ENCODE measurements at regions not wholly inside any gene's neighbourhood (a gene's known extent, or its start where the extent isn't known, plus 50 kb on each side); places are given as distances from the start of the nearest gene placed in this dataset.

DNA sequence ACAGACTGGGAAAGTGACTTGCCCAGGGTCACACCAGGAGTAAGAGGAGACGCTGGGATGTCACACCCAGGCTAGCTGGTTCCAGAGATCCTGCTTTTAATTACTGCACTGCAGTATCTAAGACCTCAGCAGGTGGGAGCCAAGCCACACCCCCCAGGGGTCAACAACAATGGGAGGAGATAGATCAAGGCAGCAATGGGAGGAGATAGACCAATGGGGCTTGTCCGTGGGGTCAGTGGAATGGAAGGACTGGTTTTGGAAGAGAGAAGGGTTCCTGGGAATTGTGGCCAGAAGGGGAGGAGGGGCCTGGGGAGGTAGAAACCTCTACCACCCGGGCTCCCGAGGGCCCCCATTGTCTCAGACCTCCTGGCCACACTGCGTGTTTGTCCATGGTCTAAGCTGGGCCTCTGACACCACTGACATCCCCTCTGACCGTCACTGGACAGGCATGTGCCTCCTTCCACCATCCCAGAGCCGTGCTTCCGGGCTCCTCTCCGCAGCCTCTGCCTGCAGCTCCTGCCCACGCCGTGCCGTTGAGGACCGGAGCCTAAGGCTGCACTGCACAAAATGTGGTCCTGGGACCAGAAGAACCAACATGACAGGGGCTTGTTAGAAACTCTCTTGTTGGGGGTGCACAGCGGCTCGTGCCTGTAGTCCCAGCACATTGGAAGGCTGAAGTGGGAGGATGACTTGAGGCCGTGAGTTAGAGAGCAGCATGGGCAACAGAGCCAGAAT, 69.8 kb upstream of the RPH3AL start:
- Histone ChIP-seq H3K4me1 (replicated peaks in 1 of 2) (no peaks in the 10 kb centered on the region), H3K27me3 (no peaks in the 10 kb centered on the region), H3K4me3 (no peak overlapping the region), H3K9me3 (replicated peaks in 1 of 3) (no peaks in the 10 kb centered on the region), H3K27ac (no peak overlapping the region), H3K36me3 (replicated peaks in 1 of 2) (no peaks in the 10 kb centered on the region)
- 80 to 87% (median 81%) methylated on average over 11 to 16 of the region's 16 CpGs for WGBS, 4 donors
- no peak for DNase-seq
- no peak for TF ChIP-seq POLR2A (IDR thresholded peaks at IDR 0.05)
- TF ChIP-seq, protein P1, sequence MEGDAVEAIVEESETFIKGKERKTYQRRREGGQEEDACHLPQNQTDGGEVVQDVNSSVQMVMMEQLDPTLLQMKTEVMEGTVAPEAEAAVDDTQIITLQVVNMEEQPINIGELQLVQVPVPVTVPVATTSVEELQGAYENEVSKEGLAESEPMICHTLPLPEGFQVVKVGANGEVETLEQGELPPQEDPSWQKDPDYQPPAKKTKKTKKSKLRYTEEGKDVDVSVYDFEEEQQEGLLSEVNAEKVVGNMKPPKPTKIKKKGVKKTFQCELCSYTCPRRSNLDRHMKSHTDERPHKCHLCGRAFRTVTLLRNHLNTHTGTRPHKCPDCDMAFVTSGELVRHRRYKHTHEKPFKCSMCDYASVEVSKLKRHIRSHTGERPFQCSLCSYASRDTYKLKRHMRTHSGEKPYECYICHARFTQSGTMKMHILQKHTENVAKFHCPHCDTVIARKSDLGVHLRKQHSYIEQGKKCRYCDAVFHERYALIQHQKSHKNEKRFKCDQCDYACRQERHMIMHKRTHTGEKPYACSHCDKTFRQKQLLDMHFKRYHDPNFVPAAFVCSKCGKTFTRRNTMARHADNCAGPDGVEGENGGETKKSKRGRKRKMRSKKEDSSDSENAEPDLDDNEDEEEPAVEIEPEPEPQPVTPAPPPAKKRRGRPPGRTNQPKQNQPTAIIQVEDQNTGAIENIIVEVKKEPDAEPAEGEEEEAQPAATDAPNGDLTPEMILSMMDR (IDR thresholded peaks at IDR 0.05): no peak
- intact Hi-C loops (cut with DNase I): no loop called here

DNA sequence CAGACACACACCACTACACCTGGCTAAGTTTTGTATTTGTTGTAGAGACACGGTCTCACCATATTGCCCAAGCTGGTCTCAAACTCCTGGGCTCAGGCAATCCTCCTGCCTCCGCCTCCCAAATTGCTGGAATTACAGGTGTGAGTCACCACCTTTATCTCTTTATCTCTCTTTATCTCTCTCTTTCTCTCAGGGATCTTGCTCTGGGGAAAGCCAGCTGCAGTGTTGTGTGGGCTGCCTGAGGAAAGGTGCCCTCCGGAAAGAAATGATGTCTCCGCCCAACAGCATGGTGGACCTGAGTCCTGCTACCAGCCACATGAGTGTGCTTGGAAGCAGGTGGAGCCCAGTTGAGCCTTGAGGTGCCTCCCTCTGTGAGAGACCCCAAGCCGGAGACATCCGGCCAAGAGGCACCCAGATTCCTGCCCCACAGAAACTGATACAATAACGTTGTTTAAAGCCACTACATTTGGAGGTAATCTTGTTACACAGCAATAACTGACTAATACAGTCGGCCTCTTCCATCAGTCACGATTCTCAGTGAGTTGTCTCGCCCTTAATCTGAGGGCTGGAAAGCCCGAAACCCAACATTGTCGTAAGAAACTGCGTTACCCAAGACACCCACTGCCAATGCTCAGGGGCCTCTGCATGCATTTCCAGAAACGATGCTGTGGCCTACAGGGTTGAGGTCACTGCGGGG, 68.0 kb upstream of the RPH3AL start:
- WGBS, 4 donors: 90 to 95% (median 92%) methylated on average over 8 to 15 of the region's 15 CpGs
- no peaks in the 10 kb centered on the region for H3K36me3 ChIP-seq (replicated peaks in 1 of 2)
- no peak overlapping the region for H3K27ac ChIP-seq
- no peaks in the 10 kb centered on the region for H3K27me3 ChIP-seq
- no peak overlapping the region for H3K4me3 ChIP-seq
- TF ChIP-seq POLR2A (IDR thresholded peaks at IDR 0.05): no peak
- TF ChIP-seq, protein P1 (IDR thresholded peaks at IDR 0.05): no peak
- intact Hi-C loops (cut with DNase I): no loop called here
- H3K4me1 ChIP-seq (replicated peaks in 1 of 2): no peaks in the 10 kb centered on the region
- DNase-seq: no peak
- no peaks in the 10 kb centered on the region for H3K9me3 ChIP-seq (replicated peaks in 1 of 3)

DNA sequence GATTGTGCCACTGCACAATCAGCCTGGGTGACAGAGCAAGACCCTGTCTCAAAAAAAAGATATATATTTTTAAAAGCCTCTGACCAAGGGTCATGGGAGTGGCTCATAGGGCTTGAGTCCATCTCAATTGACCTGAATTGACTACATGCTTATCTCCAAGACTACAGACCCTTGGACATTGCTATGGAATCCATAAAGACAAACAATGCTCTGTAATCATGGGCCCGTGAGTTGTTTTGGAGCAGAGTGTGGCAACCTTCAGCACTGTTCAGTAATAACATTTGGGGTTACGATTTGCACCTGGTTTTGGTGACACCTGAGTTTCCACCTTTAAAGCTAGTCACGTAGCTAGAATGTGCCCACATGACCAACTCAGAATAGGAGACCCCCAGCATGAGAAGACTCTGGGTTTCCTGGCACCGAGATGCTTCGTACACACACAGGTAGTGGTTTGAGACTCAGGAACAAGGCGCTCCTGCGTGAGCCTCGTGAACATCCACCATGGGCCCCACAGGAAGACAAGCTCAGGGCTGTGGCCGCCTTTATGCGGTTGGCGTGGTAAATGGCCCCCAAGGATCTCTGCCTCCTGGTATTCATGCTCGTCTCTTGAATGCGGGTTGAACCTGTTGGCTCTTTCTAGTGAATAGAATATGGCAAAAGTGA, 66.6 kb upstream of the RPH3AL start:
- DNase-seq: no peak
- Histone ChIP-seq H3K9me3 (replicated peaks in 1 of 3) (no peaks in the 10 kb centered on the region), H3K4me3 (no peak overlapping the region), H3K27me3 (no peaks in the 10 kb centered on the region), H3K4me1 (replicated peaks in 1 of 2) (no peaks in the 10 kb centered on the region), H3K27ac (no peak overlapping the region), H3K36me3 (replicated peaks in 1 of 2) (peaks cover 0 to 2% of the 10 kb centered on the region in 2 donors)
- WGBS, 4 donors: 76 to 89% (median 79%) methylated on average over 10 to 13 of the region's 13 CpGs
- intact Hi-C loops (cut with DNase I): no loop called here
- no peak for TF ChIP-seq POLR2A (IDR thresholded peaks at IDR 0.05)
- TF ChIP-seq, protein P1 (IDR thresholded peaks at IDR 0.05): no peak

DNA sequence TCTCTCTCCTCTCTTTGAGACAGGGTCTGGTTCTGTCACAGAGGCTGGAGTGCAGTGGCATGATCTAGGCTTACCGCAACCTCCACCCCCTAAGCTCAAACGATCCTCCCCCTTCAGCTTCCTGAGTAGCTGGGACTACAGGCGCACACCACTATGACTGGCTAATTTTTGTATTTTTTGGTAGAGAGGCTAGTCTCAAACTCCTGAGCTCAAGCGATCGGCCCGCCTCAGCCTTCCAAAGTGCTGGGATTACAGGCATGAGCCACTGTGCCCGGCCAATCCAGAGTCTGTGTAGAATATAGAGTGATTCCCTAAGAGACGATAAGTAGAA, 65.8 kb upstream of the RPH3AL start:
- Histone ChIP-seq H3K36me3 (replicated peaks in 1 of 2) (peaks cover 0 to 7% of the 10 kb centered on the region in 2 donors), H3K27me3 (no peaks in the 10 kb centered on the region), H3K27ac (no peak overlapping the region), H3K9me3 (replicated peaks in 1 of 3) (no peaks in the 10 kb centered on the region), H3K4me1 (replicated peaks in 1 of 2) (no peaks in the 10 kb centered on the region), H3K4me3 (no peak overlapping the region)
- TF ChIP-seq, protein P1 (IDR thresholded peaks at IDR 0.05): no peak
- no peak for TF ChIP-seq POLR2A (IDR thresholded peaks at IDR 0.05)
- WGBS, 4 donors: 71 to 79% (median 76%) methylated on average over 8 of the region's 8 CpGs
- no peak for DNase-seq
- intact Hi-C loops (cut with DNase I): no loop called here

All from adrenal gland (tissue), 9 donors.